ENCODE measurements at regions not wholly inside any gene's neighbourhood (a gene's known extent, or its start where the extent isn't known, plus 50 kb on each side); places are given as distances from the start of the nearest gene placed in this dataset.

DNA sequence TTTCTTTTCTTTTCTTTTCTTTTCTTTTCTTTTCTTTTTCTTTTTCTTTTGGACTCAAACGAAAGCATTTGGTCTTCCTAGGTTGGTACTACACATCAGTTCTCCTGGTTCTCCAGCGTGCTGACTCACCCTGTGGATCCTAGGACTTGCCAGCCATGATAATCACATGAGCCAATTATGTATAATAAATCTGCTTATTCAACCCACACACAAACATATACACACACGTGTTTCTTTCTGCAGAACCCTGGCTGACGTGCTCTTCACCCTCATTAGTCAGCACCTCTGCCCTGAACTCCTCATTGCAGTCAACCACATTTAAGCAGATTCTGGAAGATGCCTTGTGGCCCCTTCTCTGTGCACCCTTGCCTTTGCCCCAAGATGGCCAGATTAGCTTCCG, 162.4 kb upstream of the MYT1L start:
- TF ChIP-seq, protein P1, sequence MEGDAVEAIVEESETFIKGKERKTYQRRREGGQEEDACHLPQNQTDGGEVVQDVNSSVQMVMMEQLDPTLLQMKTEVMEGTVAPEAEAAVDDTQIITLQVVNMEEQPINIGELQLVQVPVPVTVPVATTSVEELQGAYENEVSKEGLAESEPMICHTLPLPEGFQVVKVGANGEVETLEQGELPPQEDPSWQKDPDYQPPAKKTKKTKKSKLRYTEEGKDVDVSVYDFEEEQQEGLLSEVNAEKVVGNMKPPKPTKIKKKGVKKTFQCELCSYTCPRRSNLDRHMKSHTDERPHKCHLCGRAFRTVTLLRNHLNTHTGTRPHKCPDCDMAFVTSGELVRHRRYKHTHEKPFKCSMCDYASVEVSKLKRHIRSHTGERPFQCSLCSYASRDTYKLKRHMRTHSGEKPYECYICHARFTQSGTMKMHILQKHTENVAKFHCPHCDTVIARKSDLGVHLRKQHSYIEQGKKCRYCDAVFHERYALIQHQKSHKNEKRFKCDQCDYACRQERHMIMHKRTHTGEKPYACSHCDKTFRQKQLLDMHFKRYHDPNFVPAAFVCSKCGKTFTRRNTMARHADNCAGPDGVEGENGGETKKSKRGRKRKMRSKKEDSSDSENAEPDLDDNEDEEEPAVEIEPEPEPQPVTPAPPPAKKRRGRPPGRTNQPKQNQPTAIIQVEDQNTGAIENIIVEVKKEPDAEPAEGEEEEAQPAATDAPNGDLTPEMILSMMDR (IDR thresholded peaks at IDR 0.05; ENCODE audit: low read depth, low read length, poor library complexity, severe bottlenecking) = no peak
- no peak for TF ChIP-seq EZH2phosphoT487 (IDR thresholded peaks at IDR 0.05; ENCODE audit: borderline replicate concordance, low read length)

Measured in DOHH2 (cell line).